ENCODE measurements at regions not wholly inside any gene's neighbourhood (a gene's known extent, or its start where the extent isn't known, plus 50 kb on each side); places are given as distances from the start of the nearest gene placed in this dataset.
"Not testable (repeated sequence)": the region's sequence is repeated elsewhere in the genome, so short reads cannot be mapped to it uniquely, and the experiment has no call there.

GRCh38 chr10:44280226-44281014, 104.5 kb downstream of the CXCL12 start:
- CTCF ChIA-PET: no interaction called here
- Histone ChIP-seq H3K4me1 (ENCODE audit: insufficient read depth, low read length) (no peaks in the 10 kb centered on the region), H3K27me3 (ENCODE audit: control insufficient read depth in 1 of 2, insufficient read depth in 2 of 2, low read length in 2 of 2) (no peaks in the 10 kb centered on the region), H3K36me3 (ENCODE audit: insufficient read depth, low read length) (no peaks in the 10 kb centered on the region), H3K4me3 (ENCODE audit: low read length) (no peak overlapping the region), H3K27ac (ENCODE audit: low read depth in 1 of 2, low read length in 2 of 2) (no peak overlapping the region), H3K9me3 (ENCODE audit: control insufficient read depth in 1 of 2, insufficient read depth in 1 of 2, low read length in 2 of 2) (no peaks in the 10 kb centered on the region)
- H3K4me1 Mint-ChIP-seq (ENCODE audit: low read depth): no peaks in the 10 kb centered on the region
- H3K36me3 Mint-ChIP-seq (ENCODE audit: low read depth): no peaks in the 10 kb centered on the region
- peaks cover 16% of the 10 kb centered on the region for H3K27me3 Mint-ChIP-seq
- POLR2A ChIA-PET: no interaction called here
- H3K4me3 Mint-ChIP-seq: no peak overlapping the region
- H3K27ac Mint-ChIP-seq: no peak overlapping the region
- intact Hi-C loops (cut with DNase I, micrococcal nuclease): no loop called here
- peaks cover 3% of the 10 kb centered on the region for H3K9me3 Mint-ChIP-seq
- TF ChIP-seq CTCF (IDR thresholded peaks at IDR 0.05): no peak
- ATAC-seq (ENCODE audit: poor library complexity): no peak
- no peak for DNase-seq

GRCh38 chr10:44279426-44280126, 105.3 kb downstream of the CXCL12 start:
- intact Hi-C loops (cut with DNase I, micrococcal nuclease): no loop called here
- Mint-ChIP-seq H3K36me3 (ENCODE audit: low read depth) (no peaks in the 10 kb centered on the region), H3K9me3 (peaks cover 3% of the 10 kb centered on the region), H3K27ac (no peak overlapping the region), H3K27me3 (peaks cover 8% of the 10 kb centered on the region), H3K4me1 (ENCODE audit: low read depth) (no peaks in the 10 kb centered on the region), H3K4me3 (no peak overlapping the region)
- Histone ChIP-seq H3K36me3 (ENCODE audit: insufficient read depth, low read length) (no peaks in the 10 kb centered on the region), H3K4me1 (ENCODE audit: insufficient read depth, low read length) (no peaks in the 10 kb centered on the region), H3K27ac (ENCODE audit: low read depth in 1 of 2, low read length in 2 of 2) (no peak overlapping the region), H3K9me3 (ENCODE audit: control insufficient read depth in 1 of 2, insufficient read depth in 1 of 2, low read length in 2 of 2) (no peaks in the 10 kb centered on the region), H3K4me3 (ENCODE audit: low read length) (no peak overlapping the region), H3K27me3 (ENCODE audit: control insufficient read depth in 1 of 2, insufficient read depth in 2 of 2, low read length in 2 of 2) (no peaks in the 10 kb centered on the region)
- ATAC-seq (ENCODE audit: poor library complexity): no peak
- POLR2A ChIA-PET: no interaction called here
- CTCF ChIA-PET: no interaction called here
- TF ChIP-seq CTCF (IDR thresholded peaks at IDR 0.05): no peak
- DNase-seq: no peak

GRCh38 chr10:44278837-44279324, 106.0 kb downstream of the CXCL12 start:
- peaks cover 5% of the 10 kb centered on the region for H3K27me3 Mint-ChIP-seq
- H3K4me1 Mint-ChIP-seq (ENCODE audit: low read depth): no peaks in the 10 kb centered on the region

GRCh38 chr10:44268435-44268948, 116.4 kb downstream of the CXCL12 start:
- POLR2A ChIA-PET; H3K27me3 ChIP-seq (ENCODE audit: control insufficient read depth in 1 of 2, insufficient read depth in 2 of 2, low read length in 2 of 2); H3K9me3 Mint-ChIP-seq; H3K27ac Mint-ChIP-seq; H3K36me3 ChIP-seq (ENCODE audit: insufficient read depth, low read length); DNase-seq; H3K4me3 Mint-ChIP-seq; ATAC-seq (ENCODE audit: poor library complexity); H3K4me1 Mint-ChIP-seq (ENCODE audit: low read depth); H3K4me1 ChIP-seq (ENCODE audit: insufficient read depth, low read length); H3K27ac ChIP-seq (ENCODE audit: low read depth in 1 of 2, low read length in 2 of 2); H3K4me3 ChIP-seq (ENCODE audit: low read length); H3K36me3 Mint-ChIP-seq (ENCODE audit: low read depth); intact Hi-C loops (cut with DNase I, micrococcal nuclease); H3K27me3 Mint-ChIP-seq; CTCF ChIA-PET: not testable (repeated sequence)
- H3K9me3 ChIP-seq (ENCODE audit: control insufficient read depth in 1 of 2, insufficient read depth in 1 of 2, low read length in 2 of 2): peaks cover 0 to 11% of the 10 kb centered on the region in 2 experiments

More at GRCh38 chr10:44278837-44279324, 106.0 kb downstream of the CXCL12 start:
- H3K4me3 ChIP-seq (ENCODE audit: low read length): no peak overlapping the region
- no peak for TF ChIP-seq CTCF (IDR thresholded peaks at IDR 0.05)
- H3K27ac ChIP-seq (ENCODE audit: low read depth in 1 of 2, low read length in 2 of 2): no peak overlapping the region
- DNase-seq (no peak), ATAC-seq (ENCODE audit: poor library complexity) (no peak)
- Mint-ChIP-seq H3K9me3 (peaks cover 3% of the 10 kb centered on the region), H3K36me3 (ENCODE audit: low read depth) (no peaks in the 10 kb centered on the region), H3K27ac (no peak overlapping the region), H3K4me3 (no peak overlapping the region)
- intact Hi-C loops (cut with DNase I, micrococcal nuclease): no loop called here
- no peaks in the 10 kb centered on the region for H3K9me3 ChIP-seq (ENCODE audit: control insufficient read depth in 1 of 2, insufficient read depth in 1 of 2, low read length in 2 of 2)
- ChIA-PET POLR2A (no interaction called here), CTCF (no interaction called here)
- H3K4me1 ChIP-seq (ENCODE audit: insufficient read depth, low read length): no peaks in the 10 kb centered on the region
- H3K36me3 ChIP-seq (ENCODE audit: insufficient read depth, low read length): no peaks in the 10 kb centered on the region
- H3K27me3 ChIP-seq (ENCODE audit: control insufficient read depth in 1 of 2, insufficient read depth in 2 of 2, low read length in 2 of 2): no peaks in the 10 kb centered on the region

Data from CD4-positive, alpha-beta T cell (primary cell).